Neural cell (in vitro differentiated cells): ENCODE measurements at regions not wholly inside any gene's neighbourhood (a gene's known extent, or its start where the extent isn't known, plus 50 kb on each side); places are given as distances from the start of the nearest gene placed in this dataset.

Source experiments
- EP300 ChIP-seq: fragments of 450-650 bp; conservative IDR thresholded peaks from 2 replicates; pipeline ENCODE4 v1.6.1; 2014; ENCODE audit warnings: antibody characterized with exemption, mild to moderate bottlenecking, moderate library complexity; ENCODE audit not compliant: poor library complexity, severe bottlenecking
- EZH2 ChIP-seq: fragments of 200-600, 300-800 bp; shearing (Covaris generic), sonication (generic); IDR thresholded peaks from 2 replicates; pipeline ENCODE4 v1.6.1; 2014; ENCODE audit warnings: antibody characterized with exemption, low read length, borderline replicate concordance, mild to moderate bottlenecking; ENCODE audit not compliant: insufficient read depth, poor library complexity, severe bottlenecking
- MXI1 ChIP-seq: fragments of 450-650 bp; conservative IDR thresholded peaks from 2 replicates; pipeline ENCODE4 v1.6.1; 2014; ENCODE audit warnings: antibody characterized with exemption, mild to moderate bottlenecking; ENCODE audit not compliant: poor library complexity, severe bottlenecking
- POLR2AphosphoS5 ChIP-seq: IDR thresholded peaks from 2 replicates; pipeline ENCODE4 v1.6.1; 2012
- RAD21 ChIP-seq: fragments of 450-650 bp; conservative IDR thresholded peaks from 2 replicates; pipeline ENCODE4 v1.6.1; 2014; ENCODE audit warnings: antibody characterized with exemption, mild to moderate bottlenecking, moderate library complexity
- TAF1 ChIP-seq: IDR thresholded peaks from 2 replicates; pipeline ENCODE4 v1.6.1; 2012; ENCODE audit warnings: low read depth
- TF ChIP-seq, protein P1 (sequence below): fragments of 450-650 bp; IDR thresholded peaks from 2 replicates; pipeline ENCODE4 v1.5.1; 2014; ENCODE audit warnings: antibody characterized with exemption, mild to moderate bottlenecking, moderate library complexity; ENCODE audit not compliant: poor library complexity, severe bottlenecking
- TF ChIP-seq, protein P2 (sequence below): IDR thresholded peaks from 2 replicates; pipeline ENCODE4 v1.6.1; 2012; ENCODE audit warnings: borderline replicate concordance

DNA sequence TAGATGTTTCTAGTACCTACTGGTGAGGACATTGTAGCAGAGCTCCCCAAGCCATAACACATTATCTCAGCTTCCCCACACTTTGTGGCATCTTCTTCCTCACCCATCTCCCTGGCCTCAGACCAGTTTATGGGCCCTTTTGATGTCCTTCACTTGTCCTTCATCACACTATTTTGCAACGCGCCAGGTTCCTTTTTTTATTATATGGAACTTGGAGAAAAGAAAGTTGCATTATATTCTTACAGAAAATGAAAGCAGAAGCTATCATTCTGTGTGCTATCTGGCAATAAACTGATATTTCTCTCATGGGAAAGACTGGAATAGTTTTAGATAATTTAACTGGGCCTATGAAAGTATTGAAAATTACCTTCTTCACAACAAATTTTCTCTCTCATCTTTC, 196.9 kb upstream of the ETV3 start:
- TF ChIP-seq, protein P1, sequence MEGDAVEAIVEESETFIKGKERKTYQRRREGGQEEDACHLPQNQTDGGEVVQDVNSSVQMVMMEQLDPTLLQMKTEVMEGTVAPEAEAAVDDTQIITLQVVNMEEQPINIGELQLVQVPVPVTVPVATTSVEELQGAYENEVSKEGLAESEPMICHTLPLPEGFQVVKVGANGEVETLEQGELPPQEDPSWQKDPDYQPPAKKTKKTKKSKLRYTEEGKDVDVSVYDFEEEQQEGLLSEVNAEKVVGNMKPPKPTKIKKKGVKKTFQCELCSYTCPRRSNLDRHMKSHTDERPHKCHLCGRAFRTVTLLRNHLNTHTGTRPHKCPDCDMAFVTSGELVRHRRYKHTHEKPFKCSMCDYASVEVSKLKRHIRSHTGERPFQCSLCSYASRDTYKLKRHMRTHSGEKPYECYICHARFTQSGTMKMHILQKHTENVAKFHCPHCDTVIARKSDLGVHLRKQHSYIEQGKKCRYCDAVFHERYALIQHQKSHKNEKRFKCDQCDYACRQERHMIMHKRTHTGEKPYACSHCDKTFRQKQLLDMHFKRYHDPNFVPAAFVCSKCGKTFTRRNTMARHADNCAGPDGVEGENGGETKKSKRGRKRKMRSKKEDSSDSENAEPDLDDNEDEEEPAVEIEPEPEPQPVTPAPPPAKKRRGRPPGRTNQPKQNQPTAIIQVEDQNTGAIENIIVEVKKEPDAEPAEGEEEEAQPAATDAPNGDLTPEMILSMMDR: no peak
- TF ChIP-seq, protein P2, sequence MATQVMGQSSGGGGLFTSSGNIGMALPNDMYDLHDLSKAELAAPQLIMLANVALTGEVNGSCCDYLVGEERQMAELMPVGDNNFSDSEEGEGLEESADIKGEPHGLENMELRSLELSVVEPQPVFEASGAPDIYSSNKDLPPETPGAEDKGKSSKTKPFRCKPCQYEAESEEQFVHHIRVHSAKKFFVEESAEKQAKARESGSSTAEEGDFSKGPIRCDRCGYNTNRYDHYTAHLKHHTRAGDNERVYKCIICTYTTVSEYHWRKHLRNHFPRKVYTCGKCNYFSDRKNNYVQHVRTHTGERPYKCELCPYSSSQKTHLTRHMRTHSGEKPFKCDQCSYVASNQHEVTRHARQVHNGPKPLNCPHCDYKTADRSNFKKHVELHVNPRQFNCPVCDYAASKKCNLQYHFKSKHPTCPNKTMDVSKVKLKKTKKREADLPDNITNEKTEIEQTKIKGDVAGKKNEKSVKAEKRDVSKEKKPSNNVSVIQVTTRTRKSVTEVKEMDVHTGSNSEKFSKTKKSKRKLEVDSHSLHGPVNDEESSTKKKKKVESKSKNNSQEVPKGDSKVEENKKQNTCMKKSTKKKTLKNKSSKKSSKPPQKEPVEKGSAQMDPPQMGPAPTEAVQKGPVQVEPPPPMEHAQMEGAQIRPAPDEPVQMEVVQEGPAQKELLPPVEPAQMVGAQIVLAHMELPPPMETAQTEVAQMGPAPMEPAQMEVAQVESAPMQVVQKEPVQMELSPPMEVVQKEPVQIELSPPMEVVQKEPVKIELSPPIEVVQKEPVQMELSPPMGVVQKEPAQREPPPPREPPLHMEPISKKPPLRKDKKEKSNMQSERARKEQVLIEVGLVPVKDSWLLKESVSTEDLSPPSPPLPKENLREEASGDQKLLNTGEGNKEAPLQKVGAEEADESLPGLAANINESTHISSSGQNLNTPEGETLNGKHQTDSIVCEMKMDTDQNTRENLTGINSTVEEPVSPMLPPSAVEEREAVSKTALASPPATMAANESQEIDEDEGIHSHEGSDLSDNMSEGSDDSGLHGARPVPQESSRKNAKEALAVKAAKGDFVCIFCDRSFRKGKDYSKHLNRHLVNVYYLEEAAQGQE: no peak
- TF ChIP-seq EP300: no peak
- no peak for TF ChIP-seq MXI1
- no peak for TF ChIP-seq POLR2AphosphoS5
- TF ChIP-seq EZH2: no peak
- TF ChIP-seq RAD21: no peak
- TF ChIP-seq TAF1: no peak
